Motor neuron (in vitro differentiated cells): ENCODE measurements at regions not wholly inside any gene's neighbourhood (a gene's known extent, or its start where the extent isn't known, plus 50 kb on each side); places are given as distances from the start of the nearest gene placed in this dataset.
A peak's percentile ranks its signal among the peaks of the same experiment; 100 is the strongest.

ENCODE experiments used
- ATAC-seq, 8 experiments: fragments of 200-7000 bp; cut with Tn5 transposase; replicated peaks in 6 of 8; 2 replicates each; pipeline ENCODE4 v1.8.0; 2021; ENCODE audit warnings: mild to moderate bottlenecking in 8 of 8, moderate library complexity in 8 of 8
- H3K27ac ChIP-seq, 2 donors: fragments of 250-450 bp; sonication (Bioruptor Pico); 2 replicates each; pipeline ENCODE4 v1.9.0; 2021; ENCODE audit warnings: antibody characterized with exemption in 2 of 2, mild to moderate bottlenecking in 2 of 2, moderate library complexity in 1 of 2
- H3K4me1 ChIP-seq, 2 donors: fragments of 250-450 bp; sonication (Bioruptor Pico); replicated peaks in 1 of 2; 2 replicates each; pipeline ENCODE4 v1.6.1; 2021; ENCODE audit warnings: antibody characterized with exemption in 2 of 2, mild to moderate bottlenecking in 2 of 2, moderate library complexity in 1 of 2
- H3K4me3 ChIP-seq, 5 donors: fragments of 250-450 bp; sonication (Bioruptor Pico); 2 replicates each; pipeline ENCODE4 v1.9.0; 2021; ENCODE audit warnings: antibody characterized with exemption in 5 of 5, mild to moderate bottlenecking in 5 of 5, moderate library complexity in 4 of 5
- WGBS, 10 experiments: fragments of 450-650 bp; shearing (Covaris generic); methylation state at CpG; one replicate each; pipeline ENCODE4 v1.0.0; 2022; 5-methylcytosine and 5-hydroxymethylcytosine counted together
- in situ Hi-C, 9 experiments: fragments of 400-800 bp; cut with MboI; loops; one replicate each; pipeline ENCODE4 v1.15.0; 2021; ENCODE audit warnings: low sequenced_read_pairs in 9 of 9, low pct_unique_long_range_greater_than_20kb in 2 of 9; ENCODE audit not compliant: unreplicated experiment in 9 of 9

GRCh38 chr2:176733698-176734430, 464.6 kb downstream of the MTX2 start:
- in situ Hi-C loops = no loop called here
- no peak for ATAC-seq
- WGBS, 10 experiments = 54 to 100% (median 91%) methylated on average over 1 to 3 of the region's 3 CpGs

GRCh38 chr2:176734868-176735267, 465.6 kb downstream of the MTX2 start:
- WGBS, 10 experiments = 72 to 100% (median 96%) methylated on average over 1 to 5 of the region's 5 CpGs; no CpG with 5 or more reads in 2 of the 10 experiments

More at GRCh38 chr2:176733698-176734430, 464.6 kb downstream of the MTX2 start:
- Histone ChIP-seq H3K4me1 (peaks cover 0 to 9% of the 10 kb centered on the region in 2 donors), H3K4me3 (no peak overlapping the region), H3K27ac (no peak overlapping the region)

GRCh38 chr2:176742271-176742670, 470.3 kb upstream of the HNRNPA3 start:
- Histone ChIP-seq H3K4me3 (no peak overlapping the region), H3K4me1 (peaks cover 11 to 34% of the 10 kb centered on the region in 2 donors), H3K27ac (no peak overlapping the region)
- 67 to 100% (median 100%) methylated on average over 1 of the region's 1 CpG; no CpG with 5 or more reads in 3 of the 10 experiments for WGBS, 10 experiments
- in situ Hi-C loops = no loop called here
- no peak for ATAC-seq

More at GRCh38 chr2:176734868-176735267, 465.6 kb downstream of the MTX2 start:
- Histone ChIP-seq H3K27ac (no peak overlapping the region), H3K4me1 (peaks cover 0 to 9% of the 10 kb centered on the region in 2 donors), H3K4me3 (no peak overlapping the region)
- no peak for ATAC-seq
- in situ Hi-C loops = no loop called here

GRCh38 chr2:176743671-176744070, 468.9 kb upstream of the HNRNPA3 start:
- 0 to 96% (median 72%) methylated on average over 1 to 3 of the region's 3 CpGs; no CpG with 5 or more reads in 3 of the 10 experiments for WGBS, 10 experiments
- no peak overlapping the region for H3K27ac ChIP-seq

GRCh38 chr2:176744146-176744545, 468.4 kb upstream of the HNRNPA3 start:
- no peak overlapping the region for H3K27ac ChIP-seq
- peaks cover 11 to 49% of the 10 kb centered on the region in 2 donors for H3K4me1 ChIP-seq
- no peak overlapping the region for H3K4me3 ChIP-seq
- in situ Hi-C loops = no loop called here
- ATAC-seq = peak in 3 of 8 experiments; percentile 6 to 17 (median 6)
- WGBS, 10 experiments = 0 to 82% (median 52%) methylated on average over 1 to 4 of the region's 4 CpGs; no CpG with 5 or more reads in 1 of the 10 experiments

More at GRCh38 chr2:176743671-176744070, 468.9 kb upstream of the HNRNPA3 start:
- Histone ChIP-seq H3K4me1 (peaks cover 11 to 44% of the 10 kb centered on the region in 2 donors), H3K4me3 (no peak overlapping the region)
- ATAC-seq = peak in 5 of 8 experiments; percentile 17 to 67 (median 55)
- in situ Hi-C loops = no loop called here

GRCh38 chr2:176745543-176746200, 466.9 kb upstream of the HNRNPA3 start:
- WGBS, 10 experiments = 0 to 73% (median 22%) methylated on average over 3 to 8 of the region's 8 CpGs
- Histone ChIP-seq H3K27ac (no peak overlapping the region), H3K4me1 (peaks cover 11 to 55% of the 10 kb centered on the region in 2 donors), H3K4me3 (no peak overlapping the region)
- in situ Hi-C loops = no loop called here
- ATAC-seq = peak in 6 of 8 experiments; percentile 45 to 73 (median 62)

GRCh38 chr2:176746411-176746810, 466.2 kb upstream of the HNRNPA3 start:
- in situ Hi-C loops = no loop called here
- WGBS, 10 experiments = 73 to 100% (median 86%) methylated on average over 2 to 7 of the region's 7 CpGs; no CpG with 5 or more reads in 2 of the 10 experiments
- peak in 2 of 8 experiments; percentile 30 to 35 for ATAC-seq
- Histone ChIP-seq H3K4me3 (no peak overlapping the region), H3K27ac (no peak overlapping the region), H3K4me1 (peaks cover 13 to 60% of the 10 kb centered on the region in 2 donors)

- no peak overlapping the region for H3K27ac ChIP-seq
- ATAC-seq = no peak
- 22 to 100% (median 82%) methylated on average over 1 to 4 of the region's 4 CpGs for WGBS, 10 experiments
Measured at GRCh38 chr2:176747506-176747905, 465.1 kb upstream of the HNRNPA3 start.

GRCh38 chr2:176747928-176748327, 464.7 kb upstream of the HNRNPA3 start:
- peak in 3 of 8 experiments; percentile 28 to 56 (median 48) for ATAC-seq
- H3K27ac ChIP-seq = no peak overlapping the region
- no peak overlapping the region for H3K4me3 ChIP-seq
- 38 to 100% (median 60%) methylated on average over 1 to 4 of the region's 4 CpGs; no CpG with 5 or more reads in 1 of the 10 experiments for WGBS, 10 experiments
- H3K4me1 ChIP-seq = peaks cover 16 to 65% of the 10 kb centered on the region in 2 donors
- in situ Hi-C loops = no loop called here

More at GRCh38 chr2:176747506-176747905, 465.1 kb upstream of the HNRNPA3 start:
- Histone ChIP-seq H3K4me1 (peaks cover 16 to 65% of the 10 kb centered on the region in 2 donors), H3K4me3 (no peak overlapping the region)
- in situ Hi-C loops = no loop called here

- in situ Hi-C loops = no loop called here
- Histone ChIP-seq H3K27ac (no peak overlapping the region), H3K4me3 (no peak overlapping the region), H3K4me1 (peaks cover 16 to 62% of the 10 kb centered on the region in 2 donors)
- no peak for ATAC-seq
- WGBS, 10 experiments = 20 to 69% (median 42%) methylated on average over 1 to 2 of the region's 2 CpGs; no CpG with 5 or more reads in 3 of the 10 experiments
Measured at GRCh38 chr2:176748662-176749061, 463.9 kb upstream of the HNRNPA3 start.

- ATAC-seq = no peak
- no peak overlapping the region for H3K27ac ChIP-seq
- H3K4me1 ChIP-seq = peaks cover 4 to 38% of the 10 kb centered on the region in 2 donors
- in situ Hi-C loops = no loop called here
- no peak overlapping the region for H3K4me3 ChIP-seq
- WGBS, 10 experiments = 48 to 83% (median 70%) methylated on average over 4 to 6 of the region's 6 CpGs; no CpG with 5 or more reads in 1 of the 10 experiments
Measured at GRCh38 chr2:176751314-176752227, 461.0 kb upstream of the HNRNPA3 start.

GRCh38 chr2:176752295-176752694, 460.3 kb upstream of the HNRNPA3 start:
- peaks cover 4 to 30% of the 10 kb centered on the region in 2 donors for H3K4me1 ChIP-seq
- H3K4me3 ChIP-seq = no peak overlapping the region
- no peak overlapping the region for H3K27ac ChIP-seq
- in situ Hi-C loops = no loop called here
- WGBS, 10 experiments = 86 to 100% (median 100%) methylated on average over 1 of the region's 1 CpG; no CpG with 5 or more reads in 5 of the 10 experiments
- no peak for ATAC-seq
